HepG2 (cell line): ENCODE measurements at regions not wholly inside any gene's neighbourhood (a gene's known extent, or its start where the extent isn't known, plus 50 kb on each side); places are given as distances from the start of the nearest gene placed in this dataset.
A peak's percentile ranks its signal among the peaks of the same experiment; 100 is the strongest.

Source experiments
- ATAC-seq: fragments of 200-7000 bp; cut with Tn5 transposase; 3 replicates; pipeline ENCODE4 v1.9.1; 2020; ENCODE audit warnings: mild to moderate bottlenecking, moderate library complexity
- BruUV-seq: library from RNA; stranded (reverse); fragments of 400-500 nt; replicated peaks from 2 replicates; lab custom pipeline; 2021; lab: Mats Ljungman, UMichigan
- CTCF ChIA-PET: fragments of 300-600 bp; formaldehyde crosslinking; extraction: SDS; loops from one replicate; lab custom pipeline; 2021; ENCODE audit warnings: low total read pairs, inconsistent platforms, low intra/inter-chr PET ratio; lab: Yijun Ruan, JAX
- POLR2A ChIA-PET: fragments of 350-600 bp; sonication (Branson Sonifier 250); formaldehyde crosslinking; loops from one replicate; lab custom pipeline; 2020; ENCODE audit warnings: antibody characterized with exemption, inconsistent platforms; lab: Yijun Ruan, JAX
- DNase-seq: peaks from one replicate; pipeline ENCODE4 v3.0.0-alpha.2; 2015; ENCODE audit warnings: low spot score
- FAIRE-seq: peaks from 3 replicates; lab custom pipeline; 2011; peaks lifted over from hg19 to GRCh38; lab: Jason Lieb, UNC
- H2AFZ ChIP-seq: one replicate; pipeline ENCODE4 v1.6.1; 2011; ENCODE audit warnings: low read length, inconsistent platforms
- H3K27ac ChIP-seq: fragments of 300-600 bp; 3 replicates; pipeline ENCODE4 v1.8.0; 2011; ENCODE audit warnings: mixed run types, mild to moderate bottlenecking, mixed read lengths, low read length, inconsistent platforms; ENCODE audit not compliant: insufficient read depth; ENCODE audit errors: extremely low read length
- H3K27me3 ChIP-seq, 2 experiments: fragments of 200-600 bp in 1 of 2; 2 replicates in 1 of 2; 3 replicates in 1 of 2; pipeline versions ENCODE4 v1.6.0 to v1.8.0; 2011; ENCODE audit warnings: low read length in 2 of 2, mild to moderate bottlenecking in 2 of 2, moderate library complexity in 2 of 2, inconsistent platforms in 1 of 2; ENCODE audit not compliant: insufficient read depth in 2 of 2, control insufficient read depth in 1 of 2
- H3K36me3 ChIP-seq, 2 experiments: fragments of 200-600 bp in 1 of 2; replicated peaks in 1 of 2; 2 replicates in 1 of 2; 3 replicates in 1 of 2; pipeline versions ENCODE4 v1.5.1 to v1.8.0; 2011; ENCODE audit warnings: low read length in 2 of 2, inconsistent platforms in 1 of 2; ENCODE audit not compliant: insufficient read depth in 2 of 2, control insufficient read depth in 1 of 2
- H3K4me1 ChIP-seq: 2 replicates; pipeline ENCODE4 v1.5.1; 2012; ENCODE audit warnings: low read length, inconsistent platforms; ENCODE audit not compliant: insufficient read depth
- H3K4me2 ChIP-seq: 2 replicates; pipeline ENCODE4 v1.6.0; 2011; ENCODE audit warnings: low read depth, low read length, inconsistent platforms
- H3K4me3 ChIP-seq, 3 experiments: fragments of 200-600 bp in 1 of 3; sonication (generic), shearing (Covaris generic) in 1 of 3; replicated peaks in 1 of 3; 2 replicates each; pipeline ENCODE4 v1.5.1; 2011 to 2016; ENCODE audit warnings: low read length in 3 of 3, inconsistent platforms in 2 of 3, low read depth in 2 of 3, mild to moderate bottlenecking in 2 of 3, control low read depth in 1 of 3, mixed read lengths in 1 of 3; ENCODE audit not compliant: insufficient read depth in 1 of 3
- H3K79me2 ChIP-seq: one replicate; pipeline ENCODE4 v1.6.1; 2011; ENCODE audit warnings: low read length, inconsistent platforms; ENCODE audit not compliant: insufficient read depth
- H3K9ac ChIP-seq: 2 replicates; pipeline ENCODE4 v1.6.0; 2011; ENCODE audit warnings: mild to moderate bottlenecking, low read depth, low read length, inconsistent platforms; ENCODE audit not compliant: insufficient read depth
- H3K9me3 ChIP-seq: 2 replicates; pipeline ENCODE4 v1.5.1; 2012; ENCODE audit warnings: mild to moderate bottlenecking, low read length
- H4K20me1 ChIP-seq: 2 replicates; pipeline ENCODE4 v1.6.0; 2011; ENCODE audit warnings: inconsistent platforms, mild to moderate bottlenecking, low read length, moderate library complexity; ENCODE audit not compliant: insufficient read depth
- ATF7 ChIP-seq, 2 experiments: fragments of 450-650 bp in 1 of 2; sonication (generic) in 1 of 2; formaldehyde crosslinking in 1 of 2; IDR thresholded peaks; 2 replicates each; pipeline versions ENCODE4 v1.4.0 to v1.6.1; 2016 to 2020; ENCODE audit warnings: antibody characterized with exemption in 1 of 2, mild to moderate bottlenecking in 1 of 2, missing genetic modification reagents in 1 of 2
- CREB1 ChIP-seq, 2 experiments: fragments of 450-650 bp in 1 of 2; IDR thresholded peaks; 2 replicates each; pipeline ENCODE4 v1.6.1; 2016 to 2017; ENCODE audit warnings: control low read depth in 1 of 2, mild to moderate bottlenecking in 1 of 2, missing compliant biosample characterization in 1 of 2, missing genetic modification characterization in 1 of 2
- FIP1L1 ChIP-seq: fragments of 200-400 bp; formaldehyde crosslinking; IDR thresholded peaks from 2 replicates; pipeline ENCODE4 v1.6.1; 2018; ENCODE audit warnings: low read depth, mild to moderate bottlenecking, low read length, moderate library complexity, borderline replicate concordance; ENCODE audit not compliant: insufficient read depth
- HNRNPLL ChIP-seq: fragments of 200-400 bp; formaldehyde crosslinking; IDR thresholded peaks from 2 replicates; pipeline ENCODE4 v1.6.1; 2017; ENCODE audit warnings: mild to moderate bottlenecking, low read depth, low read length; ENCODE audit not compliant: poor library complexity, severe bottlenecking
- ISL2 ChIP-seq: sonication (generic); formaldehyde crosslinking; IDR thresholded peaks from 2 replicates; pipeline ENCODE4 v1.5.0; 2020; ENCODE audit warnings: missing genetic modification reagents
- NONO ChIP-seq, 2 experiments: fragments of 450-650 bp in 1 of 2; sonication (generic) in 1 of 2; formaldehyde crosslinking in 1 of 2; IDR thresholded peaks in 1 of 2; conservative IDR thresholded peaks in 1 of 2; 2 replicates each; pipeline versions ENCODE4 v1.6.1 to v1.8.0; 2017 to 2022; ENCODE audit warnings: mild to moderate bottlenecking in 1 of 2, missing genetic modification reagents in 1 of 2, moderate library complexity in 1 of 2
- WGBS: methylation state at CpG from one replicate; pipeline ENCODE4 v1.1.6; 2017; ENCODE audit warnings: low lambda C conversion rate; 5-methylcytosine and 5-hydroxymethylcytosine counted together
- in situ Hi-C: cut with HindIII; loops from 2 replicates; pipeline ENCODE4 v1.10.0; 2017; ENCODE audit warnings: low pct_unique_long_range_greater_than_20kb; ENCODE audit not compliant: extremely low pct_ligation_motif_present
- intact Hi-C: fragments of 100-400 bp; cut with micrococcal nuclease; formaldehyde crosslinking; loops from one replicate; pipeline ENCODE4 v1.10.0; 2022; ENCODE audit not compliant: unreplicated experiment
- TF ChIP-seq, protein P1 (sequence below): sonication (generic); formaldehyde crosslinking; IDR thresholded peaks from 2 replicates; pipeline ENCODE4 v1.4.0; 2020; ENCODE audit warnings: missing genetic modification reagents
- TF ChIP-seq, protein P2 (sequence below): sonication (generic); formaldehyde crosslinking; IDR thresholded peaks from 2 replicates; pipeline ENCODE4 v1.4.0; 2020; ENCODE audit warnings: missing genetic modification reagents, borderline replicate concordance
- TF ChIP-seq, protein P3 (sequence below): sonication (generic); formaldehyde crosslinking; IDR thresholded peaks from 2 replicates; pipeline ENCODE4 v1.4.0; 2020; ENCODE audit warnings: mild to moderate bottlenecking, missing genetic modification reagents

DNA sequence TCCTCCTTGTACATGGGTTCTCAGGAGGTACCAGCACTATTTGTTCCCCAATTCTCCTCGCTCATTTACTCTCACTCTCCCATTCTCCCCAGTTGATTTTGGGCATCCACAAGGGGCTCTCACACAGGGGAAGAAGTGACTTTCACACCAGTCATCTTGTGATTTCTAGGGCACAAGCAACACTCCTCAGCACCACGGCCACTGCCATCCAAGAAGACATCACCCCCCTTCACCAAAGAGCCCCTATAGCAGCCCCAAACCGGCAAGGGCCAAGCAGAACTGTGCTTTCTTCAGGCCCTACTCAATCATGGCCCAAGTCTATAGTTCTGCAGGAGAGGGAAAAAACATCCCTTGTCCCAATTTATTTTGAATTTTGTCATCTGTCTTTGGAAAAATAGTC, 209.2 kb upstream of the ARL4C start (continued):
- no peak for TF ChIP-seq FIP1L1
- no peak for TF ChIP-seq NONO (IDR thresholded peaks at IDR 0.05)
- TF ChIP-seq NONO (CRISPR knock-in tag; conservative IDR thresholded peaks at IDR 0.05), result no peak

DNA sequence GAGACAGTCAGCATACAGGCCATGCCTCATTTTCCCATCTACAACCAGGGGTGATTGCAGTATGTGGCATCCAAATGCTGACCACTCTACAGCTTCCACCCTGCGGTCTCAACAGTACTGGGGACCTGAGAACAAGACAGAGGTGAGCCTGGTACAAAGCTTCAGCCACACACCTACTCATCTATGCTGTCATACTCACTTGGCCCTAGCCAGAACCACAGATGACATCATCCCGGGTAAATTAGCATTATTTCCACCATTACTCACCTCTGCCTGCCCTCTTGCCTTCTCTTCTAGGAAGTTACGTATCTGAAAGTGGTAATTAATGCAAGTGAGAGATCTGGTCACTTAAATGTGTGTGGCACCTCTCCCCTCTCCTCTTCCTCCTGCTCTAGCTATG, 208.2 kb upstream of the ARL4C start:
- WGBS, result 94% methylated on average over 3 of the region's 3 CpGs
- H3K4me1 ChIP-seq, result peaks cover 39% of the 10 kb centered on the region
- in situ Hi-C loops, result no loop called here
- no peak overlapping the region for H2AFZ ChIP-seq
- H3K27ac ChIP-seq, result no peak overlapping the region
- intact Hi-C loops, result no loop called here
- POLR2A ChIA-PET, result interaction anchor here (0.6 kb wide), 1 partner anchor 10 kb away, joined by 3 read pairs; no protein-coding TSS in a partner anchor
- no peak for ATAC-seq
- DNase-seq, result no peak
- no peak for FAIRE-seq
- no peaks in the 10 kb centered on the region for H3K36me3 ChIP-seq
- no peak overlapping the region for H3K9ac ChIP-seq
- no peak overlapping the region for H3K4me3 ChIP-seq
- no peaks in the 10 kb centered on the region for H3K27me3 ChIP-seq
- CTCF ChIA-PET, result no interaction called here
- H3K79me2 ChIP-seq, result no peaks in the 10 kb centered on the region
- H4K20me1 ChIP-seq, result no peaks in the 10 kb centered on the region
- TF ChIP-seq, protein P1, sequence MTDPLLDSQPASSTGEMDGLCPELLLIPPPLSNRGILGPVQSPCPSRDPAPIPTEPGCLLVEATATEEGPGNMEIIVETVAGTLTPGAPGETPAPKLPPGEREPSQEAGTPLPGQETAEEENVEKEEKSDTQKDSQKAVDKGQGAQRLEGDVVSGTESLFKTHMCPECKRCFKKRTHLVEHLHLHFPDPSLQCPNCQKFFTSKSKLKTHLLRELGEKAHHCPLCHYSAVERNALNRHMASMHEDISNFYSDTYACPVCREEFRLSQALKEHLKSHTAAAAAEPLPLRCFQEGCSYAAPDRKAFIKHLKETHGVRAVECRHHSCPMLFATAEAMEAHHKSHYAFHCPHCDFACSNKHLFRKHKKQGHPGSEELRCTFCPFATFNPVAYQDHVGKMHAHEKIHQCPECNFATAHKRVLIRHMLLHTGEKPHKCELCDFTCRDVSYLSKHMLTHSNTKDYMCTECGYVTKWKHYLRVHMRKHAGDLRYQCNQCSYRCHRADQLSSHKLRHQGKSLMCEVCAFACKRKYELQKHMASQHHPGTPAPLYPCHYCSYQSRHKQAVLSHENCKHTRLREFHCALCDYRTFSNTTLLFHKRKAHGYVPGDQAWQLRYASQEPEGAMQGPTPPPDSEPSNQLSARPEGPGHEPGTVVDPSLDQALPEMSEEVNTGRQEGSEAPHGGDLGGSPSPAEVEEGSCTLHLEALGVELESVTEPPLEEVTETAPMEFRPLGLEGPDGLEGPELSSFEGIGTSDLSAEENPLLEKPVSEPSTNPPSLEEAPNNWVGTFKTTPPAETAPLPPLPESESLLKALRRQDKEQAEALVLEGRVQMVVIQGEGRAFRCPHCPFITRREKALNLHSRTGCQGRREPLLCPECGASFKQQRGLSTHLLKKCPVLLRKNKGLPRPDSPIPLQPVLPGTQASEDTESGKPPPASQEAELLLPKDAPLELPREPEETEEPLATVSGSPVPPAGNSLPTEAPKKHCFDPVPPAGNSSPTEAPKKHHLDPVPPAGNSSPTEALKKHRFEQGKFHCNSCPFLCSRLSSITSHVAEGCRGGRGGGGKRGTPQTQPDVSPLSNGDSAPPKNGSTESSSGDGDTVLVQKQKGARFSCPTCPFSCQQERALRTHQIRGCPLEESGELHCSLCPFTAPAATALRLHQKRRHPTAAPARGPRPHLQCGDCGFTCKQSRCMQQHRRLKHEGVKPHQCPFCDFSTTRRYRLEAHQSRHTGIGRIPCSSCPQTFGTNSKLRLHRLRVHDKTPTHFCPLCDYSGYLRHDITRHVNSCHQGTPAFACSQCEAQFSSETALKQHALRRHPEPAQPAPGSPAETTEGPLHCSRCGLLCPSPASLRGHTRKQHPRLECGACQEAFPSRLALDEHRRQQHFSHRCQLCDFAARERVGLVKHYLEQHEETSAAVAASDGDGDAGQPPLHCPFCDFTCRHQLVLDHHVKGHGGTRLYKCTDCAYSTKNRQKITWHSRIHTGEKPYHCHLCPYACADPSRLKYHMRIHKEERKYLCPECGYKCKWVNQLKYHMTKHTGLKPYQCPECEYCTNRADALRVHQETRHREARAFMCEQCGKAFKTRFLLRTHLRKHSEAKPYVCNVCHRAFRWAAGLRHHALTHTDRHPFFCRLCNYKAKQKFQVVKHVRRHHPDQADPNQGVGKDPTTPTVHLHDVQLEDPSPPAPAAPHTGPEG (CRISPR knock-in tag), result no peak
- TF ChIP-seq, protein P2, sequence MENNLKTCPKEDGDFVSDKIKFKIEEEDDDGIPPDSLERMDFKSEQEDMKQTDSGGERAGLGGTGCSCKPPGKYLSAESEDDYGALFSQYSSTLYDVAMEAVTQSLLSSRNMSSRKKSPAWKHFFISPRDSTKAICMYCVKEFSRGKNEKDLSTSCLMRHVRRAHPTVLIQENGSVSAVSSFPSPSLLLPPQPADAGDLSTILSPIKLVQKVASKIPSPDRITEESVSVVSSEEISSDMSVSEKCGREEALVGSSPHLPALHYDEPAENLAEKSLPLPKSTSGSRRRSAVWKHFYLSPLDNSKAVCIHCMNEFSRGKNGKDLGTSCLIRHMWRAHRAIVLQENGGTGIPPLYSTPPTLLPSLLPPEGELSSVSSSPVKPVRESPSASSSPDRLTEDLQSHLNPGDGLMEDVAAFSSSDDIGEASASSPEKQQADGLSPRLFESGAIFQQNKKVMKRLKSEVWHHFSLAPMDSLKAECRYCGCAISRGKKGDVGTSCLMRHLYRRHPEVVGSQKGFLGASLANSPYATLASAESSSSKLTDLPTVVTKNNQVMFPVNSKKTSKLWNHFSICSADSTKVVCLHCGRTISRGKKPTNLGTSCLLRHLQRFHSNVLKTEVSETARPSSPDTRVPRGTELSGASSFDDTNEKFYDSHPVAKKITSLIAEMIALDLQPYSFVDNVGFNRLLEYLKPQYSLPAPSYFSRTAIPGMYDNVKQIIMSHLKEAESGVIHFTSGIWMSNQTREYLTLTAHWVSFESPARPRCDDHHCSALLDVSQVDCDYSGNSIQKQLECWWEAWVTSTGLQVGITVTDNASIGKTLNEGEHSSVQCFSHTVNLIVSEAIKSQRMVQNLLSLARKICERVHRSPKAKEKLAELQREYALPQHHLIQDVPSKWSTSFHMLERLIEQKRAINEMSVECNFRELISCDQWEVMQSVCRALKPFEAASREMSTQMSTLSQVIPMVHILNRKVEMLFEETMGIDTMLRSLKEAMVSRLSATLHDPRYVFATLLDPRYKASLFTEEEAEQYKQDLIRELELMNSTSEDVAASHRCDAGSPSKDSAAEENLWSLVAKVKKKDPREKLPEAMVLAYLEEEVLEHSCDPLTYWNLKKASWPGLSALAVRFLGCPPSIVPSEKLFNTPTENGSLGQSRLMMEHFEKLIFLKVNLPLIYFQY, result no peak
- TF ChIP-seq HNRNPLL, result no peak
- TF ChIP-seq CREB1 (IDR thresholded peaks at IDR 0.05), result peak; percentile 34; the same call in 1 of the 2 replicates
- TF ChIP-seq CREB1 (CRISPR knock-in tag; IDR thresholded peaks at IDR 0.05), result no peak
- TF ChIP-seq ATF7 (IDR thresholded peaks at IDR 0.05), result peak; percentile 86
- TF ChIP-seq ATF7 (CRISPR knock-in tag; IDR thresholded peaks at IDR 0.05), result no peak
- TF ChIP-seq ISL2 (CRISPR knock-in tag), result no peak
- TF ChIP-seq, protein P3, sequence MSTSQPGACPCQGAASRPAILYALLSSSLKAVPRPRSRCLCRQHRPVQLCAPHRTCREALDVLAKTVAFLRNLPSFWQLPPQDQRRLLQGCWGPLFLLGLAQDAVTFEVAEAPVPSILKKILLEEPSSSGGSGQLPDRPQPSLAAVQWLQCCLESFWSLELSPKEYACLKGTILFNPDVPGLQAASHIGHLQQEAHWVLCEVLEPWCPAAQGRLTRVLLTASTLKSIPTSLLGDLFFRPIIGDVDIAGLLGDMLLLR, result no peak
- no TSS peak for BruUV-seq
- H3K9me3 ChIP-seq, result no peaks in the 10 kb centered on the region
- H3K4me2 ChIP-seq, result no peak overlapping the region
